Thyroid gland (tissue), 4 donors: ENCODE measurements at regions not wholly inside any gene's neighbourhood (a gene's known extent, or its start where the extent isn't known, plus 50 kb on each side); places are given as distances from the start of the nearest gene placed in this dataset.

ENCODE experiments used
- DNase-seq, 2 donors: peaks; one replicate each; pipeline ENCODE4 v3.0.0-alpha.2; 2019
- H3K27ac ChIP-seq, 3 donors: fragments of 200-600 bp; sonication (generic); 1 replicate in 2 of 3; 2 replicates in 1 of 3; pipeline ENCODE4 v1.5.1; 2016 to 2019; ENCODE audit warnings: mild to moderate bottlenecking in 1 of 3, moderate library complexity in 1 of 3
- H3K27me3 ChIP-seq: fragments of 200-600 bp; sonication (generic); one replicate; pipeline ENCODE4 v1.5.1; 2019
- H3K36me3 ChIP-seq, 2 donors: fragments of 200-600 bp; sonication (generic); one replicate each; pipeline ENCODE4 v1.5.1; 2016 to 2019
- H3K4me1 ChIP-seq, 2 donors: fragments of 200-600 bp; sonication (generic); one replicate each; pipeline ENCODE4 v1.5.1; 2017 to 2019
- H3K4me3 ChIP-seq, 3 donors: fragments of 200-600 bp; sonication (generic); replicated peaks in 1 of 3; 1 replicate in 2 of 3; 2 replicates in 1 of 3; pipeline ENCODE4 v1.5.1; 2016; ENCODE audit warnings: mild to moderate bottlenecking in 1 of 3
- H3K9me3 ChIP-seq: fragments of 200-600 bp; sonication (generic); one replicate; pipeline ENCODE4 v1.5.1; 2017
- CTCF ChIP-seq, 6 experiments: fragments of 200-600 bp in 3 of 6; fragments of 450-650 bp in 3 of 6; sonication (generic) in 3 of 6; IDR thresholded peaks; one replicate each; pipeline ENCODE4 v1.5.1; 2016 to 2019; ENCODE audit warnings: antibody characterized with exemption in 6 of 6, mild to moderate bottlenecking in 2 of 6, inconsistent platforms in 1 of 6, moderate library complexity in 1 of 6
- POLR2A ChIP-seq, 2 donors: fragments of 450-650 bp; IDR thresholded peaks; one replicate each; pipeline ENCODE4 v1.6.1; 2017; ENCODE audit warnings: antibody characterized with exemption in 2 of 2, mild to moderate bottlenecking in 2 of 2, moderate library complexity in 1 of 2
- WGBS, 2 donors: methylation state at CpG; one replicate each; pipeline ENCODE4 v1.1.5; 2017; 5-methylcytosine and 5-hydroxymethylcytosine counted together
- intact Hi-C: fragments of 100-400 bp; cut with DNase I; formaldehyde crosslinking; loops from one replicate; pipeline ENCODE4 v1.15.1; 2023

DNA sequence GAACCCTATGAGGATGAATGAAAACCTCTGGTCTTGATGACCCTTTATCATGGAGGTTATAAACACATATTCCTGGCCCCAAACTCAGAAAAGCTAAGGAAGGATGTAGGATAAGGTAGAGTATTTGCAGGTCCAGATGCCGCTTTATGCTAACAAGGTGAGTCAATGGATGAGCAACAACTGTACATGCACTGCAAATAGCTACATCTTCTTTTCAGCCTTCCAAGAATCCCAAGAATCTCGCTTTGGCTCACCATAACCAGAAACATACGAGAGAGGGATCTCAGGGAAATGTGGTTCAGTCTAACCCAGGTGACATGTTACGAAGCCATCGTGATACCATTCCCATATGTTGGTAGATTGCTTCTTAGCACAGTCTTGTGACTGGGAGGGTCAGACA is 152.3 kb upstream of the ANKH start:
- no peak overlapping the region for H3K4me3 ChIP-seq
- DNase-seq, result no peak
- no peaks in the 10 kb centered on the region for H3K9me3 ChIP-seq
- H3K27me3 ChIP-seq, result no peaks in the 10 kb centered on the region
- no peak for TF ChIP-seq POLR2A (IDR thresholded peaks at IDR 0.05)
- intact Hi-C loops, result no loop called here
- no peaks in the 10 kb centered on the region for H3K36me3 ChIP-seq
- no peak overlapping the region for H3K27ac ChIP-seq
- 92 to 94% methylated on average over 5 of the region's 5 CpGs for WGBS, 2 donors
- H3K4me1 ChIP-seq, result no peaks in the 10 kb centered on the region

GRCh38 chr5:15023266-15023665 is 151.7 kb upstream of the ANKH start:
- Histone ChIP-seq H3K36me3 (no peaks in the 10 kb centered on the region), H3K4me3 (no peak overlapping the region), H3K9me3 (no peaks in the 10 kb centered on the region), H3K27ac (no peak overlapping the region), H3K4me1 (no peaks in the 10 kb centered on the region), H3K27me3 (no peaks in the 10 kb centered on the region)
- no peak for TF ChIP-seq POLR2A (IDR thresholded peaks at IDR 0.05)
- no peak for TF ChIP-seq CTCF (IDR thresholded peaks at IDR 0.05)
- intact Hi-C loops, result no loop called here
- WGBS, 2 donors, result 83 to 96% methylated on average over 1 of the region's 1 CpG
- DNase-seq, result no peak

DNA sequence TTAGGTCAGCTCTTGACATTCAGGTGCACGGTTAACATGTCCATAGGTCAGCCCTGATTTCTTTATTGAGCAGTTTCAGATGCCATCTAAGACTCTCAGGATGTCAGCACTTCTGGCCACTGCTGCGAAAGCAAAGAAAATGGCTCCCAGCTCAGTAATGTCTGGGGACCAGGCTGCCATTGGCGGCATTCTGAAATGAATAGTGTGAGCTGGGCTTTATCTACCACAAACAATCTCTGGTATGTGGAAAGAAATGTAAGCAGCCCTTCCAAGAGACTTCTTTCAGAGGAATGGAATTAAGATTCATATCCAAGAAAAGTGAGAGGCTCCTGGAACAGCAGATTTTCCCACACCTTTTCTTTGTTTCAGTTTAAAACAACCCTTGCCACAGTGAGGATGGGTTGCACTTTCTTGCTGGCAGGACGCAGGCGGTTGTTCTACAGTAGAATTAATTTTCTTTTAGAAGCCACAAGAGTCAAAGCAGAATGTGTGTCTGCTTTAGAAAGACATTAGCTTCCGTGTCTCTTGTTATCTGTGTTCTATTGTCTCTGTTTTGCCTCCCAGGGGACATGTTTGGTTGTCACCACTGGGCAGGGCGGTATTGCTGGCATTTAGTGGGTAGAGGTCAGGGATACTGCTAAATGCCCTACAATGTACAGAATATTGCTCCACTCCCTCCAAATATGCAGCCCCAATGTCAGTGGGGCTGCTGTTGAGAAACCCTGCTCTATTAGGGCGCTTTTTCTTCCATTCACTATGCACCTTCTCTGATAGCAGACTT is 149.9 kb upstream of the ANKH start:
- Histone ChIP-seq H3K27ac (no peak overlapping the region), H3K27me3 (no peaks in the 10 kb centered on the region), H3K4me3 (no peak overlapping the region), H3K36me3 (no peaks in the 10 kb centered on the region), H3K9me3 (no peaks in the 10 kb centered on the region), H3K4me1 (no peaks in the 10 kb centered on the region)
- TF ChIP-seq POLR2A (IDR thresholded peaks at IDR 0.05) (no peak), CTCF (IDR thresholded peaks at IDR 0.05) (no peak)
- DNase-seq, result no peak
- 77 to 78% methylated on average over 8 of the region's 8 CpGs for WGBS, 2 donors
- intact Hi-C loops, result no loop called here

GRCh38 chr5:15020736-15021135 is 149.2 kb upstream of the ANKH start:
- TF ChIP-seq POLR2A (IDR thresholded peaks at IDR 0.05) (no peak), CTCF (IDR thresholded peaks at IDR 0.05) (no peak)
- H3K36me3 ChIP-seq, result no peaks in the 10 kb centered on the region
- intact Hi-C loops, result no loop called here

GRCh38 chr5:15014809-15015208 is 143.2 kb upstream of the ANKH start:
- Histone ChIP-seq H3K4me3 (no peak overlapping the region), H3K9me3 (no peaks in the 10 kb centered on the region), H3K36me3 (no peaks in the 10 kb centered on the region), H3K4me1 (no peaks in the 10 kb centered on the region), H3K27ac (no peak overlapping the region), H3K27me3 (no peaks in the 10 kb centered on the region)
- no peak for DNase-seq
- TF ChIP-seq POLR2A (IDR thresholded peaks at IDR 0.05) (no peak), CTCF (IDR thresholded peaks at IDR 0.05) (no peak)
- intact Hi-C loops, result loop anchor here (5.0 kb wide), 1 partner anchor 288 kb away; no protein-coding TSS in a partner anchor
- 52 to 61% methylated on average over 3 of the region's 3 CpGs for WGBS, 2 donors

More at GRCh38 chr5:15020736-15021135, 149.2 kb upstream of the ANKH start:
- Histone ChIP-seq H3K4me3 (no peak overlapping the region), H3K27ac (no peak overlapping the region), H3K4me1 (no peaks in the 10 kb centered on the region), H3K27me3 (no peaks in the 10 kb centered on the region), H3K9me3 (no peaks in the 10 kb centered on the region)
- WGBS, 2 donors, result 93 to 94% methylated on average over 3 of the region's 3 CpGs
- no peak for DNase-seq
